T-helper 17 cell (primary cell): ENCODE measurements at regions not wholly inside any gene's neighbourhood (a gene's known extent, or its start where the extent isn't known, plus 50 kb on each side); places are given as distances from the start of the nearest gene placed in this dataset.
"Not testable (repeated sequence)": the region's sequence is repeated elsewhere in the genome, so short reads cannot be mapped to it uniquely, and the experiment has no call there.

ENCODE experiments used
- ATAC-seq: fragments of 150-1000 bp; cut with Tn5 transposase; 2 replicates; pipeline ENCODE4 v1.10.0; 2021; ENCODE audit warnings: mild to moderate bottlenecking, moderate library complexity
- DNase-seq, 3 donors: peaks; one replicate each; pipeline versions ENCODE4 v3.0.0 to v3.0.0-alpha.2; 2020 to 2021
- H3K9me3 ChIP-seq: one replicate; pipeline ENCODE4 v1.7.0; 2013; ENCODE audit warnings: low read length, mild to moderate bottlenecking; ENCODE audit not compliant: control insufficient read depth, poor library complexity, severe bottlenecking
- H3K27ac Mint-ChIP-seq: one replicate; pipeline ENCODE4 v1.8.0; 2022; ENCODE audit warnings: mild to moderate bottlenecking, moderate library complexity, mixed read lengths
- H3K27me3 Mint-ChIP-seq: one replicate; pipeline ENCODE4 v1.8.0; 2022; ENCODE audit warnings: mixed read lengths
- H3K36me3 Mint-ChIP-seq: one replicate; pipeline ENCODE4 v1.8.0; 2022; ENCODE audit warnings: low read depth, mixed read lengths
- H3K4me1 Mint-ChIP-seq: one replicate; pipeline ENCODE4 v1.8.0; 2022; ENCODE audit warnings: mild to moderate bottlenecking, mixed read lengths
- H3K4me3 Mint-ChIP-seq: one replicate; pipeline ENCODE4 v1.8.0; 2022; ENCODE audit warnings: mild to moderate bottlenecking, moderate library complexity, mixed read lengths

DNA sequence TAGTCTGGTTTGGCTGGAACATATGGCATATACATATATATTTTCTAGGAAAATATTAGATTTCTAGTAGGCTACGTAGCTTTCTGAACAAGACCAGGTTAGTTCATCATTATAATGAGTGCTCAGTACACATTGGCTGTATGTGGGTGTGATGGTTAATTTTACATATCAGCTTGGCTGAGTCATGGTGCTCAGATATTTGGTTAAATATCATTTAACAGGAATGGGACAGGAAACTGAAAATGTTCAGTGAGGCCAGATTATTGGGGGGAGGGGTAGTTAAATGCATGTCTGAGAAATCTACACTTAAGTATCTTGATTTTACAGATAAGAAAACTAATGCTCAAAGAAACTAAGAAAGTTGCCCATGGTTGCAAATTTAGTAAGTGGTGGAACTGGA is 160.1 kb downstream of the RBMX2 start:
- DNase-seq: no peak
- no peak overlapping the region for H3K4me3 Mint-ChIP-seq
- no peak overlapping the region for H3K27ac Mint-ChIP-seq
- H3K9me3 ChIP-seq: no peaks in the 10 kb centered on the region
- H3K4me1 Mint-ChIP-seq: no peaks in the 10 kb centered on the region
- peaks cover 7% of the 10 kb centered on the region for H3K27me3 Mint-ChIP-seq
- peaks cover 5% of the 10 kb centered on the region for H3K36me3 Mint-ChIP-seq
- ATAC-seq: no peak

DNA sequence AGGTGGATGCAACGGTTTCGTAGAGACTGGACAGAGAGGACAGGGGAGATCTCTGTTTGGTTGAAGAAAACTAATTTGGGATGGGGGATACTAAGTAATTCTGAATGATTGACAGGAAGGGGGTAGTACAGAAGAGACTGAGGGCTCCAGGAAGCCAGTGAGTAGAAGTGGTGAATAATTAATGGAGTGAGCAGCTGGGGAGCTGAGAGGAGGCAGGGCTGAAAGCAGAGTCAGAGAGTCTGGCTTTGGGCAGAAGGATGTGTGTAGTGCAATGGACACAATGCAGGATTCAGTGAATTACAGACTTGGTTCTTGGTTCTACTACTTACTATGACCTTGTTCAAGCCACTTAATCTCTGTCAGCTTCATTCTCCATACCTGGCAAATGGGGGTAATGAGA is 161.7 kb downstream of the RBMX2 start:
- Mint-ChIP-seq H3K36me3 (peaks cover 5% of the 10 kb centered on the region), H3K4me1 (no peaks in the 10 kb centered on the region), H3K27me3 (peaks cover 7% of the 10 kb centered on the region), H3K27ac (no peak overlapping the region), H3K4me3 (no peak overlapping the region)
- no peak for ATAC-seq
- H3K9me3 ChIP-seq: no peaks in the 10 kb centered on the region
- no peak for DNase-seq

DNA sequence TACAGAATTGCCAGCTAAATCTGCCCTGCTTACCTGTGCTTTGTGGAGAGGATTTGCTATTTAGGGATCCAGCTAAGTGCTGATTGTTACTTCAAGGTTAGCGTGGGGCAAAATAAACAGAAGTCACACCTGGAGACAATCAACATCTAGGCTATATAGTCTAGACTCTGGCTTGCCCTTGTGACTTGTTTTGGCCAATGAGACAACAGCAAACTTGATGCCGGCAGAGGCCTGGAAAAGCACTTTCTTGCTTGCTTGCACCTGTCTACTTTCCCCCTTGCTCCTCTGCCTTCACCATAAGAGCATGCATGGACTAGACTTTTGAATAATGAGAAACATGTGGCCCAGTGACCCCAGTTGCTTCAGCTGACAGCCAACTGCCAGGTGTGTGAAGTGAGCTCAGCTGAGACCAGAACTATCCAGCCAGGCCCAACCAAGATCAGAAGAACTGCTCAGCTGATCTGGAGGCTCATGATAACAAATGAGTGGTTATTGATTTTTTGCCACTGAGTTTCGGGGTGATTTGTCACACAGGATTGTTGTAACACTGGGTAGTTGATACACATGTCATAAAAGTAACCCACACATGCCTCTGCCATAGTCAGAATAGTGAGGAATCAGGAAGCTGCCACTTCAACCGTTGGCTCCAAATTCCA is 164.4 kb downstream of the RBMX2 start:
- Mint-ChIP-seq H3K27ac (no peak overlapping the region), H3K4me3 (no peak overlapping the region), H3K36me3 (peaks cover 4% of the 10 kb centered on the region), H3K27me3 (peaks cover under 1% of the 10 kb centered on the region), H3K4me1 (no peaks in the 10 kb centered on the region)
- H3K9me3 ChIP-seq: no peaks in the 10 kb centered on the region
- DNase-seq (no peak), ATAC-seq (no peak)

DNA sequence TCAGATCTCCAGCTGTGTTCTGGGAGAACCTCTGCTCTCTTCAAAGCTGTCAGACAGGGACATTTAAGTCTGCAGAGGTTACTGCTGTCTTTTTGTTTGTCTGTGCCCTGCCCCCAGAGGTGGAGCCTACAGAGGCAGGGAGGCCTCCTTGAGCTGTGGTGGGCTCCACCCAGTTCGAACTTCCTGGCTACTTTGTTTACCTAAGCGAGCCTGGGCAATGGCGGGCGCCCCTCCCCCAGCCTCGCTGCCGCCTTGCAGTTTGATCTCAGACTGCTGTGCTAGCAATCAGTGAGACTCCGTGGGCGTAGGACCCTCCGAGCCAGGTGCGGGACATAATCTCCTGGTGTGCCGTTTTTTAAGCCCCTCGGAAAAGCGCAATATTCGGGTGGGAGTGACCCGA is 171.2 kb downstream of the RBMX2 start:
- peaks cover 16% of the 10 kb centered on the region for H3K27me3 Mint-ChIP-seq
- H3K4me1 Mint-ChIP-seq, H3K27ac Mint-ChIP-seq, DNase-seq, H3K36me3 Mint-ChIP-seq, ATAC-seq, H3K9me3 ChIP-seq, H3K4me3 Mint-ChIP-seq: not testable (repeated sequence)
